GM21528 (cell line): ENCODE measurements at regions not wholly inside any gene's neighbourhood (a gene's known extent, or its start where the extent isn't known, plus 50 kb on each side); places are given as distances from the start of the nearest gene placed in this dataset.
A peak's percentile ranks its signal among the peaks of the same experiment; 100 is the strongest.

ENCODE experiments used
- ATAC-seq: cut with Tn5 transposase; IDR thresholded peaks from one replicate; pipeline ENCODE4 v1.9.1; 2021; ENCODE audit warnings: mild to moderate bottlenecking, moderate library complexity; ENCODE audit not compliant: unreplicated experiment, low FRiP score

DNA sequence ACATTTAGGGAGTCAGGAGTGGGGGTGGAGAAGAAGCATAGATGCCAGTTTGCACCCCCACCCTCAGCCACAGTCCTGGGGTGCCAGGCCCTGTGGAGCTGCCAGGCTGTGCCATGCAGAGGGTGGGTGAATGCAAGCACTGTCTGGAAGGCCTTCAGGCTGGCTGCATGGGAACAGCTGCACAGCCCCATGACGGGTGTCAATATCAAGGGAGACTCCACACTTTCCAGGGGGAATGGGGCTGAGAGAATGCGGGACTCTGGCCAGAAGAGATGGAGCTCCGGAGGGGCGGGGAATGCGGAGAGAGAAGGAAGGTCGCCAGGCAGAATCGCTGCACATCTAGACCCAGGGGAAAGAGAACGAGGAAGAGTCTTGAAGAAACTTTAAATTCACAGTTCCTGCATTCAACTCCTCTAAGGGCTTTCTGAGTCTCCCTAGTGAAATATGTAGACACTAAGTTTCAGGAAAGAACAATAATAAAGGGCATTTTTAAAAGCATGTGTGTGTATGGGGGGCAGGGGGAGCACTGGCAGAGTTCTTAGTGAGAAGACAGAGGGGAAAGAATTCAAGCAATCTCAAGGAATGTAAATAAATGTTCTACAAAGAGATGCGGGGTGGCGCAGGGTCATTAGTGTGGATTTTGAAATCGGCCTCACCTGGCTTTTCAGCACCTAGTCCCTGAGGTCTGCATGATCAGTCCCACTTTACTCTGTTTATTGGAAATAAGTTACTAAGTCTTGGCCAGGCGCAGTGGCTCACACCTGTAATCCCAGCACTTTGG, 59.1 kb downstream of the BOD1 start:
- ATAC-seq, result no peak

DNA sequence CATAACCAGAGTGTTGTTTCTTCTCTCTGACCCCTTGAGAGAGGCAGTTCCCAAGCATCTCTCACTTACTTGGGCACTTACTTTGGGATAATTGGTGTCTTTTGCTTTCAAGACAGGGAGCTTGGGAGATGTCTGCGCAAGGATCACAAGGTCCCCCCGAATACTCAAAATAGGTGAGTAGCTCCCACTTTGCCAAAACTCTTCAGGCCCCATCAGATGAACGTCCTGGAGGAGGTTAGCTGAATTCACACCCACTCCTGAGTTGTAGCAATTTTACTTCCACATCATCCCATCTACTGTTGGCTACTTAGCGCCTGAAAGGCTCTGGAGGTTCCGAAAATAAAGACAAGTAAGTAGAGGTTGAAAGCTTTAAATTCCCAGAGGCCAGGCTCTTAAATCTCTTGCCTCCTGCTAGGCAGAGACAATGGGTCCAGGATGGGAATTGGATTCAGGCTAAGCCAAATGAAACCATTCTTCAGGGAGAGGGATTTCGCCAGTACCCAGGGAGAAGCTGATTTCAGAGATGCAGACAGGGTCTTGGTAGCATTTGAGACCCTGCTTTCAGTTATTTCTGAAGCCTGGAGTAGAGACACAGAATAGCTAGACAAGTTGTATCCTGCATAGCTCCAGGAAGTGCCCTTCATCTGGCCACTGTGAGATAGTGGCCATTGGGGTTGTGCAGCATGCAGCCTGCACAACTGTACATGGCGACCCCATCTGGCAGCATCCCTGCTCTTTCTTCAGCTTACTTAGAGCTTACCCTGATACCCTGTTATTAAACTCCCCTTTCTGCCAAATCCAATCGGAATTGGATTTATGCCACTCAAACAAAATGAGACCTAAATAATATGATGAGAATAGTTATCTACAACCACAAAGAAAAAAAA, 60.1 kb downstream of the BOD1 start:
- no peak for ATAC-seq

DNA sequence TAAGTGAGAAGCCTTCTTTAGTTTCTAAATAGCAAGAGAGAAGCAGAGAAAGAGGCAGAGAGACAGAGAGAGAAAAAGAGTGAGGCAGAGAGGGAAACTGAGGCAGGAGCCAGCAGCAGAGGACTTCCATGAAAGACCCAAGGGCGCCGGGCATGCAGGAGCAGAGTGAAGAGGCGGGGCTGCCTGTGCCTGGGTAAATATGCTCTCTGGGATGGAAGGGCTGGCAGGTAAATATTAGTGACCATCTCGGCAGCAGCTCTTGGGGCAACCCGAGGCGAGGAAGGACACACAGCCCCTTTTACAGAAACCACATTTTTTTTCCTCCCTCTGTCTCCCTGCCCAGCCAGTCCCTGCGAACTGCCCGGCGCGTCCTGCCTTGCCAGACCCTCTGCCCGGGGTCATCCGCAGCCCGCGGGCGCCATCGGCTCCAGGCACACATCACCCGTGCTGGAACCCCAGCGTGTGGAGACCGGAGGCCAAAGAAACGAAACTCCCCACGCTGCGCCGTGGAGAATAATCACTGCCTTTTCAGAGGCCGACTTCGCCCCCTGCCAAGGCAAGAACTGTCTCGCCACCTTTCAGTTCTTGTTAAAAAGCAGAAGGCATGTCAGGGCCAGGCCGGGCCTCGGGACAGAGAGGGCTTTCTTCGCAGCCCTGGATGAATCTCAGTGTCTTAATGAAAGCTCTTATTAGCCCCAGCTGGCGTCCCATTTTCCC, 61.3 kb downstream of the BOD1 start:
- no peak for ATAC-seq

DNA sequence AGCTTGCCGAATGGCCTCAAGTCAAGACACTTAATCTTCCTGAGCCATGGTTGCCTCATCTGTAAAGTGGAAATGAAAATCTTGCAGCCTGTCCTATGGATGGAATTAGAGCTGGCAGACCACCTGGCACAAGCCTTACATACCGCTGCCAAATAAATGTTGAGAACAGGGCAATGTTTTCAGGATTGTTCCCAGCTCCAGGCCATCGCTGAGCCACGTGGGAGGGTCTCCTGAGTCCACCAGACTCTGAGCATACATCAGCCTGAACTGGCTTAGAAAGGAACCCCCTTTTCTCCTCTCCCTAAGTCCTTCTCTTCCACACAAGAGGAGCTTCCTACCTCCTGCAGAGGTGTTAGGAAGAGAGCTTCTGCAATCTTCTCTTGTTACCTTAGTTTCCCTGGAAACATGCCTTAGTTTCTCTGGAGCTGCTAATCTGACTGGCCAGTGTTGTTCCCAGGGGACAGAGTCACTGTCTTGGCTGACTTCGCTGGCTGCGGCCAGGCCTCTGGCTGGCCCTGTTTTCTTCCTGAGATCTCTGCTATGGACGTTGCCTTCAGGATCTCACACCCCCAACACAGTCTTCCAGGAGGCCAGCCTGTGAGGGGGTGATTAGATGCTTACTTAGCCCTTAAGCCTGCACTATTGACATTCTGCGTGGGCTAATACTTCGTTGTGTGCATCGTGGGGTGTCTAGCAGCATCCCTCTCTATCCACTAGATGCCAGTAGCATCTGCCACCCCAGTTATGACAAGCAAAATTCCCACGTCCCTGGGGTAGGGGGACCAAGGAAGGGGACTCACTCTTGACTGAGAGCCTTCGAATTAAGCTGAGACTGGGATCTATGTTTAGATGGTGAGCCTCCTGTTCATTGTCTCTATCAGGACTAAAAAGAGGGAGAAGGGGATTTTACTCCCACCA, 62.2 kb downstream of the BOD1 start:
- no peak for ATAC-seq

DNA sequence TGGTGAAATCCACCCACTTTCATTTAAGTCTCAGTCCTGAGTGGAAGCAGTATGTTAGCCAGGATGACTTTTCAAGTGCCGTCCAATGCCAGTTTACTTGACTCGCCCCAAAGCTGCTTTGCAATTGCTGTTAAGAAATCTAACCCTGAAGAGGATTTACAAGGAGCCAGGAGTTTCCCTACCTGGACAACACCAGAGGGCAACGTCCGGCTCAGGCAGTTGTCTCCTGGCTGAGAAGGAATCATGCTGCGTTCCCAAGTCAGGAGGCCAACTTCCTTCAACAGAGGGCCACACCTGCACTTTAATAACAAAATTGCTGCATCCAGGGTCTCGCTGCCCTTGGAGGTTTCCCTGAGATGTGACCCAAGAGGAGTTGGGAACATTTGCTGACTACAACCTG, 65.8 kb downstream of the BOD1 start:
- no peak for ATAC-seq

DNA sequence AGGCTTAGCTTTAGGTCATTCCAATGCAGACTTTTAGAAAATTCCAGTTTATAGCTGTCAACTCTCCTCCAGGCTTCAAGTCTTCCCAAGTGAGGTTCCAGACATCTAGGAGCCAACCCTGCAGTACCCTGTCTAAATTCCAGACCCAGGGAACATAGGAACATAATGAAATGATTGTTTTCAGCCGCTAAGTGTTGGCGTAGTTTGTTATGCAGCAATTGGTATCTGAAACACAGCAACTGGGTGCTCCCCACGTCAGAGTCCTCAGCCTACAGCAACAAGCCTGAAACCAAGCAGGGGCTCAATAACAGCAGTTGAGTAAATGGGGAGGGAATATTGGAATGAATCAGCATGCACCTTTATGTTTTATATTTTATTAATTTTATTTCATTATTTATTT, 66.8 kb downstream of the BOD1 start:
- ATAC-seq, result no peak

DNA sequence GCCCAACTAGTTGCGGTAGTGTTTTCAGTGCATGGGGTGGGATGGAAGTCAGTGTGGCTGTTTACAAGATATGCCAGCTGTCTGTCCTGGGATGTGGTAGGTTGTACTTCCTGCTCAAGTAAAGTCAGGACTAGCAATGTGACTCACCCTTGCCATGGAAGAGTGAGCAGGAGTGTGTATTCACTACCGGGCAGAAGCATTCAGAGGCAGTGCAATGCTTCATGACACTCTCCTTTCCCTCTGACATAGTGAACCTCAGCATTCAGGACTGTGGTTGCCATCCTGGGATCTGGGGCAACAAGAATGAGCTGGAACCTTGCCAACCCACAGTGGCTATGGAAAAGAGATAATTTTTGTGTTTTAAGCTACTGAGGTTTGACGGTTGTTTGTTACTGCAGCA, 68.9 kb downstream of the BOD1 start:
- ATAC-seq, result peak; percentile 67

DNA sequence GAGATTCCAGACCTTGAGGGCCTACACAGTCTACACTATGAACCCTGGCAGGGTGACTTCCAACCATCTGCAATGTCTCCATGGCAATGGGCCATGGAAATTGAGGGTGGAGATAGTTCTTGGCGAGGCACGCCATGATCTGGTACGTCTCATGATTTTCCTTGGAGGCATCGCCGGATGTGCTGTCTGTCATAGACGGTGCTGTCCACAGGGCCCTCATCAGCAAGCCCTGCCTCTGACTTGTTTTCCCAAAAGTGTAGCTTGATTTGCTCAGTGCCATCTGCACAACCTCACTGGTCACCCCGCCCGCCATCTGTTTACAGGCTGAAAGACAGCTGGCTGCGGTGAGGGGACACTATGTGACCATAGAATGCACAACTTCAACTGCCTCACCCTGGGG, 73.5 kb downstream of the BOD1 start:
- no peak for ATAC-seq

DNA sequence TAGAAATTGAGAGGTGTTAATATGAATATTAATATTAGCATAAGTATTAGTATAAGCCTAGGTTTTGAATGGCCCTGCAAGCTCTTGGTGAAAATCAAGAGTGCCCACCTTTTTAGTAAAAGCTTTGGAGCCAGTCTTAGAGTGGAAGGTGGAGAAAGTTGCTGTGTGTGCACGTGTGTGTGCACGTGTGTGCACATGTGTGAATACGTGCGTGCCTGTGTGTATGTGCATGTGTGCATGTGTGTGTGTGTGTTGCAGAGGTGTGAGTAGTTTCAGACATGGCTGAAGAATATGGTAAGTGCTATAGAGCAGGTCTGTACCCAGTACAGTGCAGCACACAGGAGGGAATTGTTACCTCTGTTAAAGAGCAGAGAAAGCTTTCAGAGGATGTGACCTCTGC, 74.3 kb downstream of the BOD1 start:
- ATAC-seq, result no peak

DNA sequence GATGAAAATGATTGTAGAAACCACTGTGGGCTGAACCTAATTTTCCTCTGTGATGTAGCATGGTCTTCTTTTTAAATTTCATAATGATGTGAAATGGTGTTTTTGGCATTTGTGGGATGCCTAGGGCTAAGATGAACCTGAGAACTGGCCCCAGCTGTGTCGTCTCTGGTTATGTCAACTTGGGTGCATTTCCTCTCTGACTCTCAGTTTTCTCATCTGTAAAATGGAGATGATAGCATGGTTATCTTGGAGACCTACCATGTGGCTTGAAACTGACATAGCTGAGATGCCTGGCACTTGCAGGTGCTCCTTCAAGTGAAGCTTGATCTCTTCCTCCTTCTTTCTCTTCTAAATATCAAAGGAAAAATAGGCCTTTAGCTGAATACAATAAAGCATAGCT, 77.8 kb downstream of the BOD1 start:
- ATAC-seq, result no peak

DNA sequence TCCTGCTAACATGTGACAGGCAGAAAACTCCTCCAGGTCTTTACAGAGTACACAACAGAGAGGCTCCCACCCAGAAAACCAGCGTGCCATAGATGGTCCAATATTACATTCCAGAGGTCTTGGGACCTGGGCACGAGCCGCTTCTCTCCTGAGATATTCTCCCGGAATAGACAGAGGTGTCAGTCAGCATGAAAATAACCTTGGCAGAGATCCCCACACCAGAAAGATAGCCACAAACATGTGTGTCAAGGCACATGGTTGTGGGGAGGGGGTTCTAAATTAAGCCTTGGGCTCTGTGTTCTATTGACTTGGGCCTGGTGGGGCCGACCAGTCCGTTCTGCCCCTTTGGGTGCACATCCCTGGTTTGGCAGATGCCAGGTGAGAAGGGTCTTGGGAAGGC, 78.4 kb downstream of the BOD1 start:
- ATAC-seq, result no peak

DNA sequence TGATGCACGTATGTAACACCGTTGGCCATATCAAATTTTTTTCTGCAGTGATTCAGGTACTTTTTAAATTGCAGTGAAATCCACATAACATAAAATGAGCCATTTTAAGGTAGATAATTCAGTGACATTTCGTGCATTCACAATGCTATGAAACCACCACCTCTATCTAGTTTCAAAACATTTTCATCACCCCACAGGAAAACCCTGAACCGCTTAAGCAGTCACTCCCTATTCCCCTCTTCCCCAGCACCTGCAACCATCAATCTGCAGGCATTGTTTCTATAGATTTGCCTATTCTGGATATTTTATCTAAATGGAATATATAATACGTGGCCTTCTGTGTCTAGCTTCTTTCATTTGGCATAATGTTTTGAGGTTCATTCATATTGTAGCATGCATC, 79.2 kb downstream of the BOD1 start:
- ATAC-seq, result peak; percentile 61

DNA sequence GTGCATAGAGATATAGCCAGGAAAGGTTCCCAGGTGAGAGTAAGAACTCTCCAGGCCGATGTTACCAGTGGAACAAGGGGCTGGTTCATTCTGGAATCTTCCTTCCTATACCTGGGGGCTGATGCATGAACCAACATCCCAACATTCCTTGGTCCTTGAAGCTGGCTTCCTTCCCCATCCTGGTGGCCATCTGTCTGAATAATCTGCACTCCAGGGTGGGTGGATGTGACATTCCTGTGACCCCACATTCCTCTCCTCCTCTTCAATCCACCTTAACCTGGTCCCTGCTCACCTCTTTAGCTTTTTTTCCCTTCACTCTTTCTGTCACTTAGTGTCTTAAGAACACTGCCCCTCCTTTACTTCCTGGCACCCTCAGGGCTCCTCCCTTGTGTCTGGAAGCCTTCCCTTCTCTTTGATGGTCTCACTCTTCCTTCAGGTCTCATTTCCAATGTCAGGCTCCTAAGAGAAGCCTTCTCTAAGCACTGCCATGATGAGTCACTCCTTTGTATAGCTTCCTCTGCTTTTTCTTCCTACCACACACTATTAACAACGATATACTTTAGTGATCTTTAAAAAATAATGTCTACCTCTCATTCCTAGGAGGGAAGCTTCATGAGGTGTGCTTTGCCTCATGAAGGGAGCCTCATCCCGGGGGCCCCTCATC, 80.3 kb downstream of the BOD1 start:
- no peak for ATAC-seq

DNA sequence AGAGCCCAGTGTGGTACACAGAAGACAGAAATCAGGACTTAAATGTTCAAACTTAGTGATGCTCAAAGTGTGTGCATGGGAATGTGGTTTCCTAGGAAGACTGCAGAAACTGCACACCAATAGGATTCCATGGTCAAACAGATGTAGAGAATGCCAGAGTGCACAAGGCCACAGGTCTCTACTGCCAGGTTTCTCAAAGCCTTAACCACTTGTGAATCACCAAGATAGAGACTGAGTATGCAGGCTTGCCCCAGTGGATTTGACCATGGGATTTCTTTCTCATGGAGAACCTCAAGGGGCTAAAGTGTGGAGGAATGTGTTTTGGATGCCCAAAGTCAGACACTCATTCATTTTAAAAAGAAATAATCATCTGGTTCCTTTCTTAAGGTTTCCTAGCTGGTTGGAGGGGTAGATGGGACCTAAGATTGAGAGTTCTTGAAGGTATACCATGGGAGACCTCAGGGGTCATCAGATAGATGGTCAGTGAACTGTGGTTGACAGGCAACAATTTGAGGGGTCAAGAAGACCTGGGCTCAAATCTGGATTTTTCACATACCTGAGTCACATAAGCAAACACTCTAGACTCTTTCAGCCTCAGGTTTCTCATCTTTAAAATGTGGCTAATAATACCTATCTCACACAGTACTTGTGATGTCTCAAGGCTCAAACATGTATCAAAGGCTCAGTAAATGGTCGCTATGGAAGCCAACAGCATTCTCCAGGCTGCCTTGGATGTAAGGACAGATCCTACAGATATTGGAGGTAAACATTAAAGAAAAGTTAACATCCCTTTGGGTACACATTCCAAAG, 81.1 kb downstream of the BOD1 start:
- ATAC-seq, result no peak

DNA sequence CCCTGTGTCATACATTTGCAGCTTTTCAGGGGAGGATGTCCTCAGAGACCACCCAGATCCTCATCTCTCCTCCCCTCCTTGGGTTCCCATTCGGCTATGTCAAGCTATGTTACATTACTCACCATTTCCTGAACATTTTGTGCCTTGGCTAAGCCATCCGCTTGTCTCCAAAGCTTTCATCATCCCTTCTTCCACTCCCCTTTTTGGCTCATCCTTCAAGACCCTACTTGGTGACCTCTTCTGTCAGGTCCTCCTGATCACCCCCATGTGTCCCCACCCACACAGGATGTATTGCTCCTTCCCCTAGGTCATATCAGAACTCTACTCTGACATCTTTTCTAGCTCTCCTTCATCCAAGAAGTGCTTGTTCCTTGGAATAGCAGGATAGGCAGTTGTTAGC, 81.8 kb downstream of the BOD1 start:
- ATAC-seq, result no peak

DNA sequence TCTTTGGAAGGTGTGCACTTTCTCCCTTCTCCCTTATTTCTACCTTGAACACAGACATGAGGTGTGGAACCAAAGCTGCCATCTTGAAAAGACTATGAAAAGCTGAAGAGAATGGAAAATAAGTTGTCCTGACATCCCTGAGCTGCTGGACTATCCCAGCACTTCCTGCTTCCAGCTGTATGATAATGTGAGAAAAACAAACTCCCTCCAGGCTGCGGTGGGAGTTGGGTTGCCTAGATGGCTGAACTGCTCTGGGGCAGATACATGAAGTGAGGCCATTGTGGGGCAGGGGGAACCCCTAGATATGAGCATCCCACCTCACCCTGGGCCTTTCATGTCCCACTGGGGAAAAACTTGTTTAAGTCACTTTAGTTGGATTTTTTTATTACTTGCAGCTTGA, 82.4 kb downstream of the BOD1 start:
- ATAC-seq, result no peak

DNA sequence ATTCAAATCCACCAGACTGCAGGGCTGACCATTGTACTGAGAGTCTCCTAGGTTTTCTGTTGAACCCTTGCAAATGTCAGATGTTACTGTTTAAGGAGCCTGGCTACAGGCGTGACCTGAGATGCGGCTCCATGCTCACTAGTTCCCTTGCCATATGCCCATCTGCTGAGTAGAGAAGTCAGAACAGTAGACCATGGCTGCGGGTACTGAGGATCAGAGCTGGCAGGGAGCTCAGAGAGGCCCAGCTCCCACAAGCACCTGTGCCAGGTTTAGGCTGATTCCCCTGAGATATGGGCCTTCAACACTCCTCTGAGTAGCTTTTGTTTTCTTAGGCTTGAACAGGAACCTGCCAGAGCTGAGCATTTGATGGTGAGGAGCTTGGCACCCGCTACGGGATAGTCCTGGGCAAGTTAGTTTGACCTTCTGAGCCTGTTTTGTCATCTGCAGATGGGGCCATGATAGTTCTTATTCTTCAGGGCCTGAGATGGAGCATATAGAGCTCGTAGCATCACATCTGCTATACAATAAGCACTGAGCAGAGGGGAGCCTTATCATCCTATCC, 83.7 kb downstream of the BOD1 start:
- ATAC-seq, result no peak

DNA sequence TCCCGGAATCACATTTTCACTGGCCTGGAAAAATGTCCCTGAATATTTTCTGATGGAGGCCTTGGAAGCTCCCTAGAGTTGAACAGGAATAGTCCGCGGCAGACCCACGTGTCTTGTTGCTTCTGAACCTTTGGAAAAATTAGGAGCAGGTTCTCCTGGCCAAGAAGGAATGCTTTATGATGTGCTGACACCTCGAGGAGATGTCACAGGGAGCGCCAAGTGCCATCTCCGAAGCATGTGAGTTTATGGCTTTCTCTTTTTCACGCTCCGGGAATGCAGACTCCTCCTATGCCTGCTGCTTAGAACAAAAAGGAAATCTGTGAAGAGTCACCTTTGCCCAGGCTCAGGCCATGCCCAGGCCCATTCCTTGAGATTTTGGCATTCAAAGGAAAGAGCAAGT, 84.6 kb downstream of the BOD1 start:
- no peak for ATAC-seq

DNA sequence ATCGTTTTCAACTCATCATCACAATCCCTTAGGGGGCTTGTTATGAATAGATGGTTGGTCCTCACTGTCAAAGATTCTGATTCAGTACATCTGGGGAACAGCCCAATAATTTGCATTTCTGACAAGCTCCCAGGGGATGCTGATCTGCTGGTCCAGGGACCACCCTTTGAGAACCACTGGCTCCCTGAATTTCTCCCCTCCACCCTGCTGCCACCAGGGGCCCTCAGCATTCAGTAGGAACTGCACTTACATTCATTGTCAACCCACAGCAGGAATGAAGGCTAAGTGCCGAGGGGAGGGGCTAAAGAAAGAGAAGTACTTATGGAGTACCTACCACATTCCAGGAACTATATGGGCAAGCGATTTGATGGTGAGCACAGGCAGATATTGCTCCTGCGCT, 85.9 kb downstream of the BOD1 start:
- ATAC-seq, result no peak
